AG09319 (cell line): ENCODE measurements at regions not wholly inside any gene's neighbourhood (a gene's known extent, or its start where the extent isn't known, plus 50 kb on each side); places are given as distances from the start of the nearest gene placed in this dataset.

Experiments used
- DNase-seq: peaks from one replicate; pipeline ENCODE4 v3.0.0-alpha.2; 2010; ENCODE audit warnings: low read depth; ENCODE audit errors: extremely low read depth
- CTCF ChIP-seq: IDR thresholded peaks from 2 replicates; pipeline ENCODE4 v1.5.1; 2011; ENCODE audit warnings: low read depth, mild to moderate bottlenecking, inconsistent platforms, low read length, moderate library complexity

- DNase-seq, result no peak
- no peak for TF ChIP-seq CTCF
Measured at GRCh38 chr12:98297538-98297937, 217.9 kb upstream of the TMPO start.

- TF ChIP-seq CTCF, result no peak
Measured at GRCh38 chr12:98308141-98308540, 207.2 kb upstream of the TMPO start.

GRCh38 chr12:98317939-98318899, 197.2 kb upstream of the TMPO start:
- DNase-seq, result no peak
- no peak for TF ChIP-seq CTCF

More at GRCh38 chr12:98308141-98308540, 207.2 kb upstream of the TMPO start:
- DNase-seq, result no peak

GRCh38 chr12:98319716-98320425, 195.5 kb upstream of the TMPO start:
- DNase-seq, result no peak
- no peak for TF ChIP-seq CTCF

- no peak for DNase-seq
- TF ChIP-seq CTCF, result no peak
Measured at GRCh38 chr12:98325003-98325402, 190.4 kb upstream of the TMPO start.

GRCh38 chr12:98328467-98328866, 186.9 kb upstream of the TMPO start:
- TF ChIP-seq CTCF, result no peak
- no peak for DNase-seq

GRCh38 chr12:98329589-98329988, 185.8 kb upstream of the TMPO start:
- no peak for TF ChIP-seq CTCF
- DNase-seq, result no peak
